NCI-H187 treated with DMSO at 0.1 percent for 48 hours (cell line): ENCODE measurements at regions not wholly inside any gene's neighbourhood (a gene's known extent, or its start where the extent isn't known, plus 50 kb on each side); places are given as distances from the start of the nearest gene placed in this dataset.

Source experiments
- DNase-seq: peaks from one replicate; lab custom pipeline; 2025; lab: John Stamatoyannopoulos, UW

DNA sequence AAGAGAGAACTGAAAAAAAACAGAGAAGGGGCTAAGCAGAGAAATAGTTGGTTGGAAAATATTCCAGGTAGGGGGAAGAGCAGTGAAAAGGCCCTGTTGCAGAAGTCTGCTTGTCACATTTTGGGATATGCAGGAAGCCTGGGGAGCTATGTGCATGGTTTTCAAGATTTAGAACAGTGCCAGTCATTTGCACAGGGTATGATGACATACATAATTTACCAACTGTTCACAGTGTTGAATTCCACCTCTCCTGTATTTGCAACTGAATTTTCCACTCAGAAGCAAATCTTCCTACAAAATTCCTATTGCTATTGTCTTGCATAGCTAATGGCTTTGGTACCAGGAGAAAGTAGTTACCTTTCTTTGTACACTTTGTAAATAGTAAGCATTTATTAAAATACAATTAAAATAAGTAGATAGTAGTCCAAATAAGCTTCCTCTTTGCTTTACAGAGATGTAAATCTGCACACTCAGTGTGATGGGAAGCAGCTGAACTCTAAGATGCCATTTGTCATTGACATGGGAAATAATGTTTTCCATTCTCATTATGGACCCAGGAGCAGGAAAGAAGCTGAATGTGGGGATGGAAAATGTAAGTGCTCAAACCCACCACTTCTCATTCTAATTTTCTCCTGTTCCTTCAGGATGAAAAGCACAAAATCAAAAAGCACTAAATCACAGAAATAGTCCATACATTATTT, 177.4 kb downstream of the BTG1 start:
- no peak for DNase-seq

DNA sequence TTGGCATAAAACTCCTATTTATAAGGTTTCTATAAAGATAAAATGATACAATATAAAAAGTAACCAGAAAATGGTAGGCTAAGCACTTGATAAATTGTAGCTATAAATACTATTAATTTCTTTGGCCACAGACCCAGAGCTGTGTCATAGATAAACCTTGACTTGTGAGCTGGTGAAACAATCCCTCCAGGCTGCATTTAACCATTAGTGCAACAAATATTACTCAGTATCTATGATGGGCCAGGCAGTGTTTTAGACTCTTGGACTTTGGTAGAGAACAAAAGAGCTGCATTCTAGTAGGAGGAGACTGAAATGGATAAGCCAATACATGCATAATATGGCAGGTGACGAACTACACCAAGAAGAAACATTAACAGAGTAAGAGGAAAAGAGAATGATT, 178.1 kb downstream of the BTG1 start:
- no peak for DNase-seq

DNA sequence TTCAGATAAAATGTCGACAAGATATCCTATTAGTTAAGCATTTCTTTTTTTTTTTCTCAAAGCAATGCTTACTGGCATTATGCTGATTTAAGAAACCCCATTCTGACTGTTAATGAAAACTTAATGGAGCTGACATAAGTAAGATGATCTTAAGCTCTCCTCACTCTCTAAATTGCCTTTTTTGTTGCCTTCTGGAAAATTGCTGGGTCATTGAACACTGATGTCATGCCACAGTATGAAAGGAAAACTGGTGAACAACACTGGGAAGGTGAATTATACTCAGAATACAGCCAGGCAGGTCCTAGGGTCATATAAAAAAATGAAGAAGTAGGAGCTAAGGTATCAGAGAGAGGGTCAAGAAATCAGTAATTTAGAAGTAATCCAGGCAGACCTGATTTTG, 179.9 kb downstream of the BTG1 start:
- DNase-seq: no peak

DNA sequence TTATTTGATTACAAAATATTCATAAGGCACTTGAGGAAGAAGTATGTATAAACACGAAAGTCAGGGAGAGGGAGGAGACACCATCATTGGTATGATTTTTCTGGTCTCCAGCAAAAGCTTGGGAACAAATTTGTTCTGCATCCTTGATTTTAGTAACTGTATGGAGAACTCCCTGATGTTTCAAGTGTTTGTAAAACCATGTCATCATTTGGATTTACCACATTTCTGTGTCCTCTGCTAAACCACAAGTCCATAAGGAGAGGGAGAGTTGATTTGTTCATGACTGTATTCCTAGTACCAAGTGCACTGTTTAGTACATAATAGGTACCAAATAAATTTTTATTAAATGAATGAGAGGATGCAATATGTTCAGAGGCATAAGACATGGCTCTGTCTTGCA, 181.1 kb downstream of the BTG1 start:
- DNase-seq: no peak

DNA sequence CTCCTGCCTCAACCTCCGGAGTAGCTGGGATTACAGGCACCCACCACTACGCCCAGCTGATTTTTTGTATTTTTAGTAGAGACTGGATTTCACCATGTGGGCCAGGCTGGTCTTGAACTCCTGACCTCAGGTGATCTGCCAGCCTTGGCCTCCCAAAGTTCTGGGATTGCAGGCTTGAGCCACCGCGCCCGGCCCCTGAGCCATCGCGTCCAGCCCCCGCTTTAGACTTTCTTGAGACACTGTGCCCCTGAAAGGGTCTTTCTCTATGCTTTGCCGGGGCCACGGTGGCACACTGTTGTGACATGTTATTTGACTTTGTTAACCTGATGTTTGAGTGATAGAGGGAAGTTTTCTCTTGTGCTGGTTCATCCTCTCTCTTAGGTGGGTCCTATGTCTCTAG, 186.4 kb downstream of the BTG1 start:
- DNase-seq: no peak

DNA sequence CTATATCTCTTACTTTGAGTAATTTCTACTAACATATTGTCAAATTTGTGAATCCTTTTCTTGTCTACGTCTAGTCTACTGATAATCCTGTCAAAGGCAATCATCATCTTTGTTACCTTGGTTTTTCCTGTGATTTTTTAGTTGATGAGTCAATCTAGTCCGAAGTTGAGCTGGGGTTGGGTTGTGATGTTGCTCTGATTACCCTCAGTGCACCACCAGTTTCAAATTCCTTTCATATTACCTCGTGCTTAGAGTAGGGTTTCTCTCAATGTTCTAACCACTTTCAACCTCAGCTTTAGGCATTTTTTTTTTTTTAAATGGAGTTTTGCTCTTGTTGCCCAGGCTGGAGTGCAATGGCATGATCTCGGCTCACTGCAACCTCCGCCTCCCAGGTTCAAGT, 186.8 kb downstream of the BTG1 start:
- no peak for DNase-seq

DNA sequence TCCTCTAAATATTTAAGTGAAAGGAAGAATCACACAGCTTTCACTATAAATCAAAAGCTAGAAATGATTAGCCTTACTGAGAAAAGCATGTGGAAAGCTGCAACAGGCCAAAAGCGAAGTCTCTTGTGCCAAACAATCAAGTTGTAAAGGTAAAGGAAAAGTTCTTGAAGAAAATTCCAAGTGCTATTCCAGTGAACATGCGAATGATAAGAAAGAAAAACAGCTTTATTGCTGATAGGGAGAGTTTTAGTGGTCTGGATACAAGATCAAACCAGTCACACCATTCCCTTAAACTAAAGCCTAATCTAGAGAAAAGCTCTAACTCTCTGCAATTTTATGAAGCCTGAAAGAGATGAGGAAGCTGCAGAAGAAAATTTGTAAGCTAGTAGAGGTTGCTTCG, 190.9 kb downstream of the BTG1 start:
- no peak for DNase-seq

DNA sequence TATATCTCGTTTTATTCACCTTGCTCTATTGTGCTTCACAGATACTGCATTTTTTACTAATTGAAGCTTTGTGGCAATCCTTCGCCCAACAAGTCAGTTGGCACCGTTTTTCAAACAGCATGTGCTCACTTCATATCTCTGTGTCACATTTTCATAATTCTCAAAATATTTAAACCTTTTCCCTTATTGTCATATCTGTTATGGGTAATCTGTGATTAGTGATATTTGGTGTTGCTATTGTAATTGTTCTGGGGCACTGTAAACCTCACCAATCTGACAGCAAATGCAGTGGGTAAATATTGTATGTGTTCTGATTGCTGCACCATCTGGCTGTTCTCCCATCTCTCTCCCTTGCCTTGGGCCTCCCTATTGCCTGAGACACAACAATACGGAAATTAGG, 191.3 kb downstream of the BTG1 start:
- no peak for DNase-seq

DNA sequence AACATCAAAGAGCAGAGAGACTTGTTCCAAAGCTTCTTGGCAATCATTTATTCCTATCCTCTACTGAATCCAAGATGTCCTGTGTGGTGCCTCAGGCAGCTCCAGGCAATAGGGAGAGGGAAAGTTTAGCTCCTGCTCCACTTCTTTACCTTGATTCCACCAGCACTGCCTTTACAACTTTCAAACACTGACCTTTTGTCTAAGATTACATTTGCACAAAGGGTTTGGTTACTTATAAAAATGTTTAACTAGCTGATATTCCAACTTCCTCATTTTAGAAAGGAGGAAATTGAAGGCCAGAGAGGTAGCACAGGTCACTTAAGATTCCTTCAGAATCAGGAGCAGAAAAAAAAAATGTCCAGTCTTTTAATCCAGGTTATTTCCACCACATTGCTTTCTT, 192.7 kb downstream of the BTG1 start:
- DNase-seq: no peak

DNA sequence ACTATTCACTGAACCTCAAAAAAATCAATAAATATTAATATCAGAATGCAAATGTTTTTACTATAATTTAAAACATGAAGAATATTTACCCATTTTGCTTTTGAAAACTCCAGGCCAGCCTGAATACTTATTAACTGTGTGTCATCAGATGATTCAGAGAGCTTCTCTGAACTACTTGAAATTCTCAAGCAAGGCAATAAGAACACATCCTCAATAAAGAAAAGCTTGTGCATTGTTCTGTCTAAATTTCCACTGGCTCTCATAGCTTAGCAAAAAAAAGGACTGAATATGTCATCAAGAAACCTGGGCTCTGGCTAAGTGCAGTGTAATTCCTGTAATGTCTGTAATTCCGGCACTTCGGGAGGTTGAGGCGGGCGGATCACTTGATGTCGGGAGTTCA, 194.1 kb downstream of the BTG1 start:
- DNase-seq: no peak

DNA sequence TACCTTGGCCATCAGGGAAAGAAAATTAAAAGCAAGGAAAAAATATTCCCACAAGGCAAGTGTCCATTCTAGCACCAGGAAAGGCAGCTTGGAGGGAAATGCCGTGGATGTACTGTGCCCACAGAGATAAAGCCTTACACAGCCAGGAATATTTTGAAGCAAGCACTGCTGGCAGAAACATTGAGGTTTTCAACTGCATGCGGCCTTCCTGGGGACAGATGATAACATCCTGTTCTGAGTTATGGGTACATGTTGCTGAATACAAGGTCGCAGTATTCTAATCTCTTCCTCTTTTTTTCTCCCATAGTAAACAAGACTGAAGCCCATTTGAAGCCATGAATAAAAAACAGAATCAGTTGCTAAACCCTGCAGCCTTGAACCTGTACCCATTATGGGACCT, 197.1 kb downstream of the BTG1 start:
- no peak for DNase-seq

DNA sequence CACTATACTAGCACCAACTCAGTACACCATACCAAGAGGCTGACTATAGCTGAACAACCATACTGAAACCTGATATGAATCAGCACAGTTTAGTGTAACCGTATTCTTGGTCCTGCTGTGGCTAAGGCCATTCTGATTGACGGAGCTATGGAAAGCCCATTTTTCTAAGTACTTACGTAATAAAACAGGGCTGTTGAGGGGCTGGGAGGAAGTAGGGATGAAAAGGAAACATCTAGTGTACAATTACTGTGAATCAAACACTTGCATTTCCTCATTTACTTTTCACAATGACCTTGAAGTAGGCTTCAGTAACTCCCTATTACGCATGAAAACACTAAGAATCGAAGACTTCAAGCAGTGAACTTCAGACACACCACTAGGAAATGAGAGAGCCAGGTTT, 198.2 kb downstream of the BTG1 start:
- no peak for DNase-seq

DNA sequence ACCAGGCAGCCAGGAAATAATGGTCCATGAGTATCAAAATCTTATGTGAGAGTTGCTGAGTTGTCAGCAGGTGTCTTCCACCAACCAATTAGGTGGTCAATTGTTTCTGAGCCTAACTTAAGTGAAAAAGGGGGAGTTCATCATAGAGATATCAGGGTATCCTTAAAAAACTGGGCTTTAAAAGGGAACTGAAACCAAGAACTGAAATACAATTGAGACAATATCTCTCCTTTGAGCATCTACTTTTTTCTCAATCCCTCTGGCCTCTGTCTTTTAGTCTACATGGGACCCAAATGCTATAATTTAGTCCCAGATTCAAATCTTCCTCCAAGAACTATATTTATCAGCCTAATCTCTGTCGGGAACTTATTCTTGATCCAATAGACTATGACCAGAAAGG, 201.0 kb downstream of the BTG1 start:
- DNase-seq: no peak

DNA sequence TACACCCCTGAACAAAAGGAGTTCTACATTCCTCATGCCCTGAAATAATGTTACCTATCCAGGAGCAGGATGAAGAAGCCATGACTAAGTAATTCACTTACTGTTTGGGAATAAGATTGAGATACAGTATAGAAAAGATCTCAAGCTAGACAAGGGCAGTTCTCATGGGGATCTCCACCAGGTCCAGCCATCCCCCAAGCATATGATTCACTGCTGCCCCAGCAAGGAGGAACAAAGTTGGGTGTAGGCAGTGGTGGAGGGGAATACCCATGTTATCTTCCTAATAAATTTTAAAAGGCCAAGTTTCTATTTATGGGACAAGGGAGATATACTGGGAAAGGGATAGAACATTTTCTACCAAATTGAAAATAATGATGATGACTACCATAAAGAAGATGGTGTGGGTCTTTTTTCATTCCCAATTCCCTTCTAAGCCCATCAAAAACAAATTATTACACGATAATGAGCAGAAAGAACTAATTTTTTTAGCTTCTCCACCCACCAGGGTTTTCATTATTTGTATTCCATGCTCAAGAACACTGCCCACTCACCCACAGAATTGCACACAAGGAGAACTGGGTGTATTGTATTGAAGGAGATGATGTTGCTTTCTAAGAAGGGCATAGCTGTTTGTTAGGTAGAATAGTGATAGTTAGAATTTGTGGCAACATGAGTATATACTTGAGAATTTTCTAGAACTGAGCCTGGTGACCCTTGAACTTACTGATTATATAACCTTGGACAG, 204.6 kb downstream of the BTG1 start:
- no peak for DNase-seq

DNA sequence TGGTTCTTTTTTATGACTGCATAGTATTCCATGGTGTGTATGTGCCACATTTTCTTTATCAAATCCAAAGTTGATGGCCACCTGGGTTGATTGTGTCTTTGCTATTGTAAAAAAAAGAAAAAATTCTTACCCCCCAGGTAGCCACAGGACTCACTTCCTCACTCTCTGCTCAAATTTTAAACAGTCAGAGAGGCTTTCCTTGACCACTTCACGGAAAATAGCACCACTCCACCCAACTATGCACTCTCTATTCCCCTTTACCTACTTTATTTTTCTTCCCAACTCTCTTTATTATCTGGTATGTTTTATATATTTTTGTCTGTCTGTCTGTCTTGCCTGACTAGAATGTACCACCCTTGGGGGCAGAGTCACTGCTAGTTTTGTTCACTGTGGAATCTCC, 205.3 kb downstream of the BTG1 start:
- no peak for DNase-seq

DNA sequence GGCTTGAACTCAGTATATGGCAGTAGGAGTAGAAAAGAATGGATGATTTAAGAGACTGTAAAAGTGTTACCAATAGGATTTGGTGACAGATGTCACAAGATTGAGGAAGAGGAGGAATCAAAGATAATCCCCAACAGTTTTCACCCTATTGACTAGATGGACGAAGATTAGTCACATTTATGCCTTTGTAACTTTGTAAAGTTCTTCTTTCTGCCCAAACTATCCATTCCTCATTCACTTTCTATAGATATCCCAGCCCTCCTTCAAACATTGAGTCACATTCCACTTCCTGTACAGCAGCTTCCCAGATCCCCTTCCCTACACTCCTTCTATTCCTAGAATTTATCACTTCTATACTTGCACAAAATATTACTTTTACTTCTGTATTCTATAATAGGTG, 207.9 kb downstream of the BTG1 start:
- no peak for DNase-seq

DNA sequence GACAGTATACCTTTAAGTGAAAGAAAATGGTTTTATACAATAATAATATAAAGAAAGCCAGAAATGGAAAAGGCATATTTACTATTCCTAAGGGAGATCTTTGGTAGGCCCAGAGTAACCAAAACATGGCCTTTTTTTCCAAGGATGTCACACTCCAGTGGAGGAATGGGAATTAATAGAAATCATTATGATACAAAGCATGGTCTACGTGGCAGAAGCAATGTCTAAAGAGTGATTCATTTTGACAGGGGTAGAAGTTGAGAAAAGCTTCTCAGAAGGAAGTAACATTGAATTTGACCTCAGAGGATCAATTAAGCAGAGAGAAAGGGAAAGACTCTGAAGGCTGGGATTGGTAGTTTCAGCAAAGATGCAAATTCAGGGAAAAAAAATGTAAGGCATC, 208.6 kb downstream of the BTG1 start:
- DNase-seq: no peak

DNA sequence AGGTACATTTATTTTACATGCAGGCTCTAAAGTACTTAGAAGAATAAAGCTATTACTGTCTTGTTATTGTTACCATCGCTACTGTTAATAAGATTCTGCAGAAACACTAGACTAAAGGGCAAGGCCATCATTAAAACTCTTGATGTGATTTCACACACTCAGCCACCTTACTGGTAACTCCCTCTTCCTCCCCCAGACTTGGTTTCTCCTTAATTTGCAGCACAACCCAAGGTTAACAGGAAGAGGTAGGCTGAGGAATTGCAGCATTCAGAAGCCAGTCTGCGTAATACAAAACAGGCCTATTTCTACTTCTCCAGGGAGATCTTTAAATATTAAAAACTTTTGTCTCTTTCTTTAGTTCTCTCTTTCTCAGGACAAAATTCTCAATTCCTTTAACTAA, 210.3 kb downstream of the BTG1 start:
- DNase-seq: no peak

DNA sequence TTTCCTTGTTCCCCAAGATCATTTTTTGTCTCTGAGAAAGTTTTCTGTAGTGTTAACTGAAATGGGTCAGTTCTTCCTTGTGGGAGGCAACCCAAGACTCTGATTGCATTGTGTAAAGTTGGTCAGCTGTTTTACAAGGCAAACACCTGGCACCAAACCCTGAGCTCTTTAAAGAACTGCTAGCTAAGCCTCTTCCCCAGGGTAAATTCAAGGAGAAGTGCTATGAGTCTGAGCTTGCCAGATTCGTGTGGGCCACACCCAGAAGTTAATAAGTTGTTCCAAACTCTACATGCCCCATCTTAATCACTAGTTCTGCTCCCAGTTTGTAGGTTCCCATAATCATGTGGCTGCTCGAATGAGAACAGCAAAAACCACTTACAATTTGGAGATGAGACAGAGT, 214.5 kb downstream of the BTG1 start:
- no peak for DNase-seq

DNA sequence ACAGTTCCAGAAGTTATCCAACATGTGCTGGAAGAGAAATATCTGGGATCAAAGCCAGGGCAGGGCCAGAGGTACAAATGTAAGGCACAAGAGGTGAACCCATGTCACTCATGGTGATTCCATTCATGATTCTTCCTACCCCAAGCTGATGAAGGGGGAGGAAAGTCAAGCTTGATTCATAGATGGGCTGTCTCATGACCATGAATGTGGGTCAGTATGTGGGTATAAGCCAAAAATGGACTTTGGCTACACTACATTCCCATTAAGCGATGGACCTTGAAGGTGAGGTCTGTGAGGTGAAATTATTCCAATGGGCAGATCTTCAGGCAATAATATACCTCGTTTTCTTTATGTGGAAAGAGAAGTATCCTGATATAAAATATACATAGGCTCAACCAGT, 217.1 kb downstream of the BTG1 start:
- no peak for DNase-seq

DNA sequence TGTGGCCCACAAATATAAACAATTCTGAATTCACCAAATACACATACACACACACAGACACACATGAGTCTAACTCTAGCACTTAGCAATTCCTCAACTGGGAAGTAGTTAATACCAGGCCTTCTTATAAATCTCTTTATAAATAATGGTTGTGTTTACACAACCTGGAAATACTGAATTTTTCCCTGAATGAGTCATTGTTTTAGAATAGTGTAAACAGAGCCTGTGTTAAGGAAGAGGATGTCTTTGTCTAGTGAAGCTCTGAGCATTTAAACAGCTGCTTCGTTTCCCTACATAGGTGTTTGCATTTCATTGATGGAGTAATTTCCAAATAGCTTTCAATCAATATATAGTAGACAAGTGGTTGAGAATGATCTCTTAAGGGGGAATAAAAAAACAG, 218.8 kb downstream of the BTG1 start:
- DNase-seq: no peak

DNA sequence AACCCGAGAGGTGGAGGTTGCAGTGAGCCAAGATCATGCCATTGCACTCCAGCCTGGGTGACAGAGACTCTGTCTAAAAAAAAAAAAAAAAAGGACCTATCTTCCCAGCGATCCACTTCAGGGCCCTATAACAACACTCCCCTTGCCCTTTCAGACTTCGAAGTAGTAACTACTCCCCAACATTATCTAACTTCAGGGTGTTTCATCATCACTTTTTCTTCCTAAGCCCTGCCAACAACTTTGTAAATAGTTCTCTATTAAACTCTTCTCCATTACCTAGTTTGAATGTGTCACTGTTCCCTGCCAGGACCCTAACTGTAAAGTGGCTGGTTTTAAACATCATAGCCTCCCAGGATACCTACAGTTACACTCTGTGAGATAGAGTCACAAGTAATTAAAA, 220.8 kb downstream of the BTG1 start:
- DNase-seq: no peak

DNA sequence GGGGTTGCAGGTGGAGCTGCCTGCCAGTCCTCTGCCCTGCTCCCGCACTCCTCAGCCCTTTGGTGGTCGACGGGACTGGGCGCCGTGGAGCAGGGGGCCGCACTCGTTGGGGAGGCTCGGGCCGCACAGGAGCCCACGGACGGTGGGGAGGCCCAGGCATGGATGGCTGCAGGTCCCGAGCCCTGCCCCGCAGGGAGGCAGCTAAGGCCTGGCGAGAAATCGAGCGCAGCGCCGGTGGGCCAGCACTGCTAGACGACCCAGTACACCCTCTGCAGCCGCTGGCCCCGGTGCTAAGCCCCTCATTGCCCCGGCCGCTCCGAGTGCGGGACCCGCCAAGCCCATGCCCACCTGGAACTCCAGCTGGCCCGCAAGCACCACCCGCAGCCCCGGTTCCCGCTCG, 221.8 kb downstream of the BTG1 start:
- DNase-seq: no peak

DNA sequence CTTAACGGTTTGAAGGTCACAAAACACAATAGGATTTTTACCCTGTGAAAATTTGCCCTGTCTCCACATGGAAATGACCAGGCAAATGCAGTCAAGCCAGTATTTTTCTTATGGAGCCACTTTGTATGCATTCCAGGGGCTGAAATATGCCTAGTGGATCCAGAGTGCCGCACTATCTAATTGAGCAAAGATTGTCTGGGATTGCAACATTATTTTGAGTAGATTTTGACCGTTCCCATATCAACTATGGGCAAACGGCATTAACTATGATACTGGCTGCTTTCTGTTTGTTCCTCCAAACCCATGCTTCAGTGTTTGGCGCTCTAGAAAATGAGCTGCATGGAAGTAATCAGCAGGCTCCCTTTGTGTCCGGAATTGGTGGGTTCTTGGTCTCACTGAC, 223.0 kb downstream of the BTG1 start:
- DNase-seq: no peak
